B cell (primary cell): ENCODE measurements at regions not wholly inside any gene's neighbourhood (a gene's known extent, or its start where the extent isn't known, plus 50 kb on each side); places are given as distances from the start of the nearest gene placed in this dataset.

ENCODE experiments used
- ATAC-seq: fragments of 200-7000 bp; cut with Tn5 transposase; one replicate; pipeline ENCODE4 v1.10.0; 2021; ENCODE audit warnings: low read depth, mild to moderate bottlenecking, moderate number of reproducible peaks, moderate library complexity
- CTCF ChIA-PET: fragments of 350-600 bp; sonication (Branson Sonifier 250); formaldehyde crosslinking; loops from one replicate; lab custom pipeline; 2021; ENCODE audit warnings: antibody characterized with exemption, inconsistent platforms; lab: Charles Lee
- POLR2A ChIA-PET: fragments of 350-600 bp; sonication (Branson Sonifier 250); formaldehyde crosslinking; loops from one replicate; lab custom pipeline; 2021; ENCODE audit warnings: antibody characterized with exemption; lab: Charles Lee
- DNase-seq: peaks from one replicate; pipeline ENCODE4 v3.0.0; 2013
- H2AFZ ChIP-seq: 2 replicates; pipeline ENCODE4 v1.6.1; 2012; ENCODE audit warnings: mild to moderate bottlenecking, low read depth, low read length; ENCODE audit not compliant: insufficient read depth, poor library complexity, severe bottlenecking
- H3K27ac ChIP-seq, 2 donors: 1 replicate in 1 of 2; 2 replicates in 1 of 2; pipeline ENCODE4 v1.5.1; 2012 to 2013; ENCODE audit warnings: low read length in 2 of 2, mild to moderate bottlenecking in 2 of 2, moderate library complexity in 1 of 2
- H3K27me3 ChIP-seq, 4 experiments: fragments of 200-600 bp in 1 of 4; sonication (generic) in 1 of 4; replicated peaks in 1 of 4; 1 replicate in 2 of 4; 2 replicates in 2 of 4; pipeline versions ENCODE4 v1.6.1 to v1.7.0; 2013 to 2016; ENCODE audit warnings: low read length in 3 of 4, mild to moderate bottlenecking in 2 of 4, mixed read lengths in 1 of 4, moderate library complexity in 1 of 4; ENCODE audit not compliant: insufficient read depth in 4 of 4, control insufficient read depth in 3 of 4; ENCODE audit errors: control extremely low read depth in 1 of 4
- H3K36me3 ChIP-seq, 2 experiments: replicated peaks in 1 of 2; 1 replicate in 1 of 2; 2 replicates in 1 of 2; pipeline versions ENCODE4 v1.6.1 to v1.7.1; 2013; ENCODE audit warnings: low read length in 1 of 2; ENCODE audit not compliant: insufficient read depth in 2 of 2, control insufficient read depth in 1 of 2; ENCODE audit errors: control extremely low read depth in 1 of 2, extremely low read depth in 1 of 2
- H3K4me1 ChIP-seq, 2 donors: fragments of 200-600 bp in 1 of 2; sonication (generic) in 1 of 2; 1 replicate in 1 of 2; 2 replicates in 1 of 2; pipeline versions ENCODE4 v1.5.1 to v1.6.1; 2013 to 2017; ENCODE audit warnings: low read length in 2 of 2; ENCODE audit not compliant: control insufficient read depth in 2 of 2, insufficient read depth in 2 of 2
- H3K4me2 ChIP-seq: replicated peaks from 2 replicates; pipeline ENCODE3; 2012; ENCODE audit warnings: mild to moderate bottlenecking, low read depth, low read length; ENCODE audit not compliant: poor library complexity, severe bottlenecking
- H3K4me3 ChIP-seq, 5 experiments: fragments of 200-600 bp in 1 of 5; sonication (generic) in 1 of 5; 1 replicate in 3 of 5; 2 replicates in 2 of 5; pipeline versions ENCODE4 v1.5.1 to v1.7.0; 2011 to 2016; ENCODE audit warnings: low read length in 4 of 5, mild to moderate bottlenecking in 4 of 5, low read depth in 2 of 5, control low read depth in 1 of 5, moderate library complexity in 1 of 5; ENCODE audit not compliant: insufficient read depth in 1 of 5; ENCODE audit errors: control extremely low read depth in 1 of 5, extremely low read depth in 1 of 5
- H3K79me2 ChIP-seq: fragments of 200-600 bp; sonication (generic); one replicate; pipeline ENCODE4 v1.6.0; 2016; ENCODE audit warnings: low read length; ENCODE audit not compliant: control insufficient read depth, insufficient read depth
- H3K9ac ChIP-seq: fragments of 200-600 bp; sonication (generic); 2 replicates; pipeline ENCODE4 v1.6.1; 2017; ENCODE audit warnings: mild to moderate bottlenecking, low read length, moderate library complexity
- H3K9me3 ChIP-seq, 3 donors: one replicate each; pipeline versions ENCODE4 v1.6.1 to v1.7.1; 2013; ENCODE audit warnings: low read length in 2 of 3; ENCODE audit not compliant: control insufficient read depth in 2 of 3, insufficient read depth in 1 of 3; ENCODE audit errors: control extremely low read depth in 1 of 3
- H4K20me1 ChIP-seq: 2 replicates; pipeline ENCODE4 v1.6.0; 2012; ENCODE audit warnings: mild to moderate bottlenecking, low read length; ENCODE audit not compliant: insufficient read depth, control insufficient read depth, poor library complexity, severe bottlenecking
- H3K27ac Mint-ChIP-seq: one replicate; pipeline ENCODE4 v1.8.0; 2021; ENCODE audit warnings: mixed read lengths
- H3K27me3 Mint-ChIP-seq: one replicate; pipeline ENCODE4 v1.8.0; 2021; ENCODE audit warnings: mixed read lengths
- H3K4me1 Mint-ChIP-seq: one replicate; pipeline ENCODE4 v1.8.0; 2021; ENCODE audit warnings: mixed read lengths
- H3K4me3 Mint-ChIP-seq: one replicate; pipeline ENCODE4 v1.8.0; 2021; ENCODE audit warnings: mixed read lengths
- H3K9me3 Mint-ChIP-seq: one replicate; pipeline ENCODE4 v1.8.0; 2022; ENCODE audit warnings: mixed read lengths; ENCODE audit not compliant: insufficient read depth
- EZH2 ChIP-seq: IDR thresholded peaks from 2 replicates; pipeline ENCODE4 v1.6.1; 2012; ENCODE audit warnings: borderline replicate concordance, low read depth, mild to moderate bottlenecking, moderate library complexity, low read length; ENCODE audit not compliant: insufficient read depth, poor library complexity, severe bottlenecking
- WGBS: methylation state at CpG from one replicate; pipeline ENCODE4 v1.1.5; 2013; ENCODE audit warnings: missing lambda C conversion rate; ENCODE audit not compliant: insufficient coverage; 5-methylcytosine and 5-hydroxymethylcytosine counted together
- intact Hi-C: fragments of 100-400 bp; cut with micrococcal nuclease; formaldehyde crosslinking; loops from one replicate; pipeline ENCODE4 v1.10.0; 2022
- TF ChIP-seq, protein P1 (sequence below): fragments of 200-600 bp; IDR thresholded peaks from one replicate; pipeline ENCODE4 v1.8.0; 2022; ENCODE audit warnings: antibody characterized with exemption, mild to moderate bottlenecking

DNA sequence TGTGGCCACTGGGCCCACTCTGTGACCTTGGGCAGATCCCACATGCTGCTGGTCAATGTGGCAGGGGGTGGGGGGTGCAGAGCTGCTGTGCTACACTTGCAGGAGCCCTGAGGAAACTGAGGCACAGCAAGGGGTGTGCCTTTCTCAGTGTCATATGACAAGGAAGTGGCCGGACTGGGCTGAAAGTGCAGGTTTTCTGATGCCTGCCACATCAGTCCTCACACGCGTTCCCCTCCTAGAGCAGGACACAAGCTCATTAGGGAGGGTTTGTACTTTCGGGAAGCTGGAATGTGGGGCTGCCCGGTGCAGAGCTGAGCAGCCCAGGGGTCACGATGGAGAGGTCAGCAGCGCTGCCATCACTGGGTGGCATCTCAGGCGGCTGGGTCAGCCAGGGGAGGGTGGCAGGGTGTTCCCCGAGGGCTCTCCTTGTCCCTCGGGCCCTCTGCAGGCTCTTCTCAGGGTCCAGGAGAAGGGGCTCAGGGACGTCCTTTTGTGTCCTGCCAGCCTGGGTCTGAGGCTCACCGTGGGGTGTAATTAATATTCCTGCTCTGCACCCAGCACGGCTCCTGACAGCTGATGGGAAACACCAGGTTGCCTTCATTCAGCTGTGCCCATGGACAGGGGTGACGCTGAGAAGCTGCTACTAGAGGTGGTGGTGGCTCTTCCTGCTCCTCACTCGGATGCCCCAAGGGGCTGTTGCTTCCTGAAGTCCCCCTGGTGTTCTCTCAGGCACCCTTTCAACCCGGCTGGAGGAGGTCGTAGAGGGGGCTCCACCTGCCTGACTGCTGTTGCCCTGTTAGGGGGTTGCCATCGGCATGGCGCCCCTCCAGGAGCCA is 62.1 kb upstream of the HDAC4 start:
- Mint-ChIP-seq H3K27me3 (peaks cover 7% of the 10 kb centered on the region), H3K27ac (no peak overlapping the region), H3K4me1 (no peaks in the 10 kb centered on the region), H3K4me3 (no peak overlapping the region), H3K9me3 (no peaks in the 10 kb centered on the region)
- TF ChIP-seq, protein P1, sequence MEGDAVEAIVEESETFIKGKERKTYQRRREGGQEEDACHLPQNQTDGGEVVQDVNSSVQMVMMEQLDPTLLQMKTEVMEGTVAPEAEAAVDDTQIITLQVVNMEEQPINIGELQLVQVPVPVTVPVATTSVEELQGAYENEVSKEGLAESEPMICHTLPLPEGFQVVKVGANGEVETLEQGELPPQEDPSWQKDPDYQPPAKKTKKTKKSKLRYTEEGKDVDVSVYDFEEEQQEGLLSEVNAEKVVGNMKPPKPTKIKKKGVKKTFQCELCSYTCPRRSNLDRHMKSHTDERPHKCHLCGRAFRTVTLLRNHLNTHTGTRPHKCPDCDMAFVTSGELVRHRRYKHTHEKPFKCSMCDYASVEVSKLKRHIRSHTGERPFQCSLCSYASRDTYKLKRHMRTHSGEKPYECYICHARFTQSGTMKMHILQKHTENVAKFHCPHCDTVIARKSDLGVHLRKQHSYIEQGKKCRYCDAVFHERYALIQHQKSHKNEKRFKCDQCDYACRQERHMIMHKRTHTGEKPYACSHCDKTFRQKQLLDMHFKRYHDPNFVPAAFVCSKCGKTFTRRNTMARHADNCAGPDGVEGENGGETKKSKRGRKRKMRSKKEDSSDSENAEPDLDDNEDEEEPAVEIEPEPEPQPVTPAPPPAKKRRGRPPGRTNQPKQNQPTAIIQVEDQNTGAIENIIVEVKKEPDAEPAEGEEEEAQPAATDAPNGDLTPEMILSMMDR = no peak
- no peak for TF ChIP-seq EZH2
- WGBS = 88% methylated on average over 19 of the region's 19 CpGs
- Histone ChIP-seq H3K9me3 (no peaks in the 10 kb centered on the region), H3K27ac (no peak overlapping the region), H3K36me3 (no peaks in the 10 kb centered on the region), H4K20me1 (no peaks in the 10 kb centered on the region), H3K4me3 (no peak overlapping the region), H3K9ac (no peak overlapping the region), H3K79me2 (no peaks in the 10 kb centered on the region), H3K4me1 (no peaks in the 10 kb centered on the region), H3K27me3 (peaks cover 0 to 6% (median 0%) of the 10 kb centered on the region in 4 experiments), H2AFZ (no peak overlapping the region), H3K4me2 (no peak overlapping the region)
- intact Hi-C loops = no loop called here
- ChIA-PET POLR2A (no interaction called here), CTCF (no interaction called here)
- ATAC-seq = no peak
- no peak for DNase-seq

DNA sequence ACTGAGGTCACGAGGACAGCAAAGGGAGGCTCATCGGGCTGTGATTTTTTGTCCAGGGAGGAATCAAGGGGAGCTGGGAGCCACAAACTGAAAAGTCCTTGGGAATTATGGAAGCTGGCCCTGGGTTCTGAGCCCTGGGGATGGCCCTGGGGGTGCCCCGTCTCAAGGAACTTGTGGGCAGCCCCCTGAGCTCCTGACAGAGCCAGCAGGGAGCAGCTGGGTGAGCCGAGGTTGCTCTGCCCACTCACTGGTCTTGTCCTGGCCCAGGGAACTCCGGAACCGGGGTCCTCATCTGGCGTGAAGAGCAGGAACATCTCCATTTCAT is 61.3 kb upstream of the HDAC4 start:
- 80% methylated on average over 4 of the region's 7 CpGs for WGBS
- no peak for TF ChIP-seq EZH2
- TF ChIP-seq, protein P1 = no peak
- Histone ChIP-seq H3K27me3 (peaks cover 0 to 6% (median 0%) of the 10 kb centered on the region in 4 experiments), H3K4me2 (no peak overlapping the region), H2AFZ (no peak overlapping the region), H4K20me1 (no peaks in the 10 kb centered on the region), H3K9ac (no peak overlapping the region), H3K79me2 (no peaks in the 10 kb centered on the region), H3K4me3 (no peak overlapping the region), H3K36me3 (no peaks in the 10 kb centered on the region), H3K9me3 (no peaks in the 10 kb centered on the region), H3K4me1 (no peaks in the 10 kb centered on the region), H3K27ac (no peak overlapping the region)
- no peak for ATAC-seq
- Mint-ChIP-seq H3K9me3 (no peaks in the 10 kb centered on the region), H3K4me1 (no peaks in the 10 kb centered on the region), H3K27me3 (peaks cover 7% of the 10 kb centered on the region), H3K4me3 (no peak overlapping the region), H3K27ac (no peak overlapping the region)
- ChIA-PET POLR2A (no interaction called here), CTCF (no interaction called here)
- intact Hi-C loops = no loop called here
- DNase-seq = no peak
